ENCODE measurements at regions not wholly inside any gene's neighbourhood (a gene's known extent, or its start where the extent isn't known, plus 50 kb on each side); places are given as distances from the start of the nearest gene placed in this dataset.
"Not testable (repeated sequence)": the region's sequence is repeated elsewhere in the genome, so short reads cannot be mapped to it uniquely, and the experiment has no call there.

- no peak for DNase-seq (ENCODE audit: low spot score)
Measured at GRCh38 chr2:103386872-103387271, 625.0 kb downstream of the TMEM182 start.

- no peak for DNase-seq (ENCODE audit: low spot score)
Measured at GRCh38 chr2:103387888-103388287, 626.1 kb downstream of the TMEM182 start.

DNA sequence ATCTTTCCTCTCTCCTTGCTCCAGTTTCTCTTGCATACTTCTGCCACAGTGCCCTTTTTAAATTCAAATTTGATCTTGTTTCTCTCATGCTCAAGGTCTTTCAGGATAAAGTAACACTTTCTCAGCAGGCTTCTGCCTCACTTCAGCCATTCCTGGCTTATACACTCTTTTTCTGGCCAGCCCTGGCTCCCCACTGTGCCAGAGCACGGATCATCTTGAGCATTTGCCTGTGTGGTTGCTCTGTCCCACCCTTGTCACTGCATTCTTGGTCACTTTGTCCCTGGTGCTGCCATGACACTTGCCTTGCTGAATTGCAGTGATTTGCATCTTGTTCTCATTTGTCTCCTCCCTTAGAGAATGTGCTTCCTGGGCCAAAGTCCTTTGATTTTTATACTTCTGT, 634.3 kb downstream of the TMEM182 start:
- no peak for DNase-seq (ENCODE audit: low spot score)

GRCh38 chr2:103401621-103402020, 639.8 kb downstream of the TMEM182 start:
- peak; percentile 50 for DNase-seq (ENCODE audit: low spot score)

GRCh38 chr2:103402336-103402735, 640.5 kb downstream of the TMEM182 start:
- DNase-seq (ENCODE audit: low spot score) = no peak

- no peak for DNase-seq (ENCODE audit: low spot score)
Measured at GRCh38 chr2:103402944-103403343, 641.1 kb downstream of the TMEM182 start.

DNA sequence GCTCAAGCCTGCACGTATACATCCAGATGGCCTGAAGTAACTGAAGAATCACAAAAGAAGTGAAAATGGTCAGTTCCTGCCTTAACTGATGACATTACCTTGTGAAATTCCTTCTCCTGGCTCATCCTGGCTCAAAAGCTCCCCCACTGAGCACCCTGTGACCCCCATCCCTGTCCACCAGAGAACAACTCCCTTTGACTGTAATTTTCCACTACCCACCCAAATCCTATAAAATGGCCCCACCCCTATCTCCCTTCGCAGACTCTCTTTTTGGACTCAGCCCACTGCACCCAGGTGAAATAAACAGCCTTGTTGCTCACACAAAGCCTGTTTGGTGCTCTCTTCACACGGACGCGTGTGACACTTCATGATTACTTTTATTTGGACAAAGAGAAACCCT, 641.6 kb downstream of the TMEM182 start:
- not testable (repeated sequence) for DNase-seq (ENCODE audit: low spot score)

DNA sequence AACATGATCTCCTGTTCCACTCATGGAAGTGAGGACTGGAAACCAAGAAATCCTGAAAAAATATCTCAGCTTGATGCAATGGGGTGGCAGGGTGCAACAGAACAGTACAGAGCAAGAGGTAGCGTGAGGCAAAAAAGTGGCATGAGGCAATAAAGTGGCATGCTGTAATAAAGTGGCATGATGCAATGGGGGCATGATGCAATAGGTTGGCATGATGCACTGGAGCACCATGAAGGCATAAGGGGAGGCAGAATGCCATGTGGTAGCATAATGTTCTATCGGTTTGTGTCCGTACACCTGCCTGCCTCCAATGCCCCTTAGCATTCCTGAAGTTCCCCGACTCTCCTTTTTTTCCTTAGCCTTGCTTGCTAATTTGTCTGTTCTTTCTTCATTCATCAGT, 648.4 kb downstream of the TMEM182 start:
- DNase-seq (ENCODE audit: low spot score) = no peak

DNA sequence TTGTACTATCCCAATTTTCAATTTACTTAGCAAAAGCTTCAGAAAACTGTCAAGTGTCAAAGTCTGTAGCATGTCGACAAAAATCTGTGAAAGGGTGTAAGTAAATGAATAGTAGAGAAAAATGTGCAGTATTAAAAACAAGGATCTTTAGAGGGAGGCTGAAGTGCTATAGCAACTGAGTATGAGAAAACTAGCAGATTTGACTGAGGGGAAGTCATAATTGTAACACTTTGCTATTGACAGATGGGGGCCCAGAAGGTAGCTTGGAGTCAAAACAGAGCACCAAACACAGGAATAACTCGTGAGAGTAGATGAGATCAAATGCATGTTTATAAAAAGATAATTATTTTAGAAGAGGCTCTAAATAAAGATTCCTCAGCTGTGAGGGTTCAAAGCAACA, 657.7 kb downstream of the TMEM182 start:
- no peak for DNase-seq (ENCODE audit: low spot score)

- DNase-seq (ENCODE audit: low spot score) = no peak
Measured at GRCh38 chr2:103423100-103423499, 661.3 kb downstream of the TMEM182 start.

DNA sequence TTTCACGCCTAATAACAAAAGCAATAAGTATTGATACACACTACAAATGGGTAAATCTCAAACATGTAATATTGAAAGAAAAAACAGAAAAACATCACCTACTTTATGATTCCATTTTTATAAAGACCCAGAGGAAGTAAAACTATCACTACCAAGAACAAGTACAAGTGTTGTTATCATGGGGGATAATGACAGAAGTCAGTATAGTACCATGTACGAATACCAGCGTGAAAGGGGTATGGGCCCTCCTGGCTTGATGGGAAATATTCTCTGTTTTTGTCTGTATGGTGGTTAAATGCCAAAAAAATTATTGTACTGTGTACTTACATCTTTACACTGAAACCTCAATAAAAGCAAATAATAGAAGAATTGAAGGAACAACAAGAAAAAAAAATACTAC, 665.7 kb downstream of the TMEM182 start:
- DNase-seq (ENCODE audit: low spot score) = no peak

- DNase-seq (ENCODE audit: low spot score) = no peak
Measured at GRCh38 chr2:103430191-103430590, 668.4 kb downstream of the TMEM182 start.

- DNase-seq (ENCODE audit: low spot score) = no peak
Measured at GRCh38 chr2:103435010-103435409, 673.2 kb downstream of the TMEM182 start.

- DNase-seq (ENCODE audit: low spot score) = no peak
Measured at GRCh38 chr2:103437161-103437560, 675.3 kb downstream of the TMEM182 start.

DNA sequence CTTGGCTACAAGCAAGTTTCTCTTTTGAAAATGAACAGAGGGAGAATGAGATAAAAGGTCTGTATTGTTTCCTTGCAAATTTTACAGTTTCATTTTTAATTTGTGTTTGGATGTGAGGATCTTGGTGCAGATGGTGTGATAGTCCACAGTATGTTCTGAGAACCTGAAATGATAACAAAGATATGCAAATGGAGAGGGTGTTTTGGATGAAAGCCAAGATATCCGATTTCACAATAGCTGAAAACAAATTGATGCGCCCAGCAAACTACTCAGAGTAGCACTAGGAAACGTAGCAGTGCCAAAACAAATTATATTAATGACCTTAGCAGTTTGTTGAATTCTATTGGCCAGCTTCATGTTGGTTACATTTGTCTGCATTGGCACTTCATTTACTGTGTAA, 683.5 kb downstream of the TMEM182 start:
- DNase-seq (ENCODE audit: low spot score) = no peak

DNA sequence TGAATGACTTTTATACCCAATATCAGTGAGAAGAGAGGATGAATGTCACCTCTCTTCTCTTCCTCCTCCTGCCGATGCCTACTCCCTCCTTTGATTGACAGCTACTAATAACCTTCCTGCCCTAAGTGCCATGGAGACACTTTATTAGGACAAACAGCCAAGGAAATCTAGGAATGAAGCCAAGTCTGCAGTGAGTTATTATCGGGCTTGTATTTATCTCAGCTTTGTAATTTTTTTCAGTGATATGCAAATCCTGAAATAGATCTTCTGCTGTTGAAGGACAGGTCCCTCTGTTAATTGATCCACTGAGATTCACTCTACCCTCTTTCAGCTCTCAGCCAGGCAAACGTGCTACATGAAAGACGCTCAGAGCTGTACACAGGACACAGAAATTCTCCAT, 686.7 kb downstream of the TMEM182 start:
- DNase-seq (ENCODE audit: low spot score) = no peak

- DNase-seq (ENCODE audit: low spot score) = no peak
Measured at GRCh38 chr2:103451283-103451682, 689.5 kb downstream of the TMEM182 start.

DNA sequence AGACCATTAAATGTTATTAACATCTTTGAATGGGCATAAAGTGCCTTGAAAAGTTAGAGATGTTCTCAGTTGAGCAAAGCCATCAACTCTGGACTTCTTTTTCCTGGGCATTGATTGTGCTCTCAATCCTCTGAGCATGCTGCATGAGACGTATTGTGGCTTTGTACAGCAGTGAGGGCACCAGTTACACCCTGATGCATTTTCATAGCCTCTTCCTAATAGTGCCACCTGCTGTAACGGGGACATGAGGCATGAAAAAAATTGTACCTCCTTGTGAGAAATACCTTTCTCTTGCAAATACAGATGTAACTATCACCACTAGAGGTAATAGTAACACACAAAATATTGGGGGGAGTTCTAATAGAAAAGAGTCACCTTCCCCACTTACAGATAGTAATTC, 697.5 kb downstream of the TMEM182 start:
- DNase-seq (ENCODE audit: low spot score) = no peak

- no peak for DNase-seq (ENCODE audit: low spot score)
Measured at GRCh38 chr2:103462101-103462500, 700.3 kb downstream of the TMEM182 start.

GRCh38 chr2:103462712-103463111, 700.9 kb downstream of the TMEM182 start:
- DNase-seq (ENCODE audit: low spot score) = no peak

DNA sequence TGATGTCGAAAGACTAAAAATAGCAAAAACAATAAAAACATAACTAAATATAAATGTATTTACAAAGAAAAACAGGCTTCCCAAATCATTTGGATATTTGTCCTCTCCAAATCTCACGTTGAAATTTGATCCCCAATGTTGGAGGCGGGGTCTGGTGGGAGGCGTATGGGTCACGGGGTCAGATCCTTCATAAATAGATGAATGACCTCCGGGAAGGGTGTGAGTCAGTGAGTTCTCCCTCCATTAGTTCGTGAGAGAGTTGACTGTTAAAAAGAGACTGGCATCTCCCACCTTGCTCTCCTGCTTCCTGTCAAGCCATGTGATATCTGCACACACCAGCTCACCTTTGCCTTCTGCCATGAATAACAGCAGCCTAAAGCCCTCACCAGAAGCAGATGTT, 703.0 kb downstream of the TMEM182 start:
- DNase-seq (ENCODE audit: low spot score) = no peak

- no peak for DNase-seq (ENCODE audit: low spot score)
Measured at GRCh38 chr2:103469800-103470199, 708.0 kb downstream of the TMEM182 start.

DNA sequence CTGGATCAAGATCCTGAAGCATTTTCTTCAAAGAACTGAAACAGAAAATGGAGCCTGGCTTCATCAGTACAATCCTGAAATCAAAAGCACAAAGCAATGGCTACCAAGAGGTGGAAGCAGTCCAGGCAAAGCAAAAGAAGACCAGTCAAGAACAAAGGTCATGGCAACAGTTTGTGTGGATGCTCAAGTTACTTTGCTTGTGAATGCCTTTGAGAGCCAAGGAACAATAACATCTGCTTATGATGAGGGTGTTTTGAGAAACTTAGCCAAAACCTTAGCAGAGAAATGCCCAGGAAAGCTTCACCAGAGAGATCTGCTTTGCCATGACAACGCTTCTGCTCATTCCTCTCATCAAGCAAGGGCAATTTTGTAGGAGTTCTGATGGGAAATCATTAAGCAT, 723.1 kb downstream of the TMEM182 start:
- no peak for DNase-seq (ENCODE audit: low spot score)

DNA sequence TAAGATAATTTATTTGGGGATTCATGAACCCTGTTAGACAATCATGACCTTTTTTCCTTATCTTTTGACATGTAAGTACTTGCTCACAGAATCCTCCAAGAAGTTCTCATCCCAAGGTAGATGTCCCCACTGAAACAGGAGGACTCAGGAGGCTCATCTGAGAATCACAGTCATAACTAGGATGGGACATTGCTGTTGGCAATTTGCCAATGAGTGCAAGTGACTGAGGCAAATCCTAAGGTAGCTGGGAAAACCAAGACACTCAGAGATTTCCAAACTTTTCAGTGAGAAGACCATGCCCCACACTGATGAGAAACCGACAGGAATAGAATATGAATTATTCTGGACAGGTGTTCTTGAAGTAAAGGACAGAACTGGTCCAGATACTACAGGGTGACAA, 735.0 kb downstream of the TMEM182 start:
- DNase-seq (ENCODE audit: low spot score) = no peak

GRCh38 chr2:103506812-103507211, 745.0 kb downstream of the TMEM182 start:
- DNase-seq (ENCODE audit: low spot score) = no peak
